ENCODE measurements at regions not wholly inside any gene's neighbourhood (a gene's known extent, or its start where the extent isn't known, plus 50 kb on each side); places are given as distances from the start of the nearest gene placed in this dataset.

- no peak overlapping the region for H2AFZ ChIP-seq (ENCODE audit: low read length)
- no peak overlapping the region for H3K27ac ChIP-seq (ENCODE audit: extremely low read length, insufficient read depth, low read length)
- no peaks in the 10 kb centered on the region for H3K36me3 ChIP-seq (replicated peaks in 1 of 2; ENCODE audit: control insufficient read depth in 1 of 2, insufficient read depth in 2 of 2, low read length in 2 of 2)
- no peaks in the 10 kb centered on the region for H3K4me1 ChIP-seq (ENCODE audit: insufficient read depth, low read length)
- 3% methylated on average over 1 of the region's 1 CpG for WGBS (ENCODE audit: low lambda C conversion rate)
- ChIA-PET POLR2A (no interaction called here), CTCF (ENCODE audit: low intra/inter-chr PET ratio, low total read pairs) (no interaction called here)
- no peak overlapping the region for H3K4me2 ChIP-seq (ENCODE audit: low read depth, low read length)
- H3K27me3 ChIP-seq (ENCODE audit: control insufficient read depth in 1 of 2, insufficient read depth in 2 of 2, low read length in 2 of 2) = no peaks in the 10 kb centered on the region
- TF ChIP-seq HOXA9 (CRISPR knock-in tag; IDR thresholded peaks at IDR 0.05; ENCODE audit: borderline replicate concordance) (no peak), FOXA3 (CRISPR knock-in tag; IDR thresholded peaks at IDR 0.05) (no peak), HNRNPK (IDR thresholded peaks at IDR 0.05; ENCODE audit: low read depth, low read length, poor library complexity, severe bottlenecking) (no peak), ZNF343 (CRISPR knock-in tag; IDR thresholded peaks at IDR 0.05) (no peak), SNAPC4 (CRISPR knock-in tag; IDR thresholded peaks at IDR 0.05) (no peak), MAFG (CRISPR knock-in tag; IDR thresholded peaks at IDR 0.05) (no peak), ZFP36L1 (CRISPR knock-in tag; IDR thresholded peaks at IDR 0.05) (no peak), SMARCC2 (IDR thresholded peaks at IDR 0.05) (no peak), PCBP2 (optimal IDR thresholded peaks at IDR 0.05; ENCODE audit: low read depth, low read length, poor library complexity, severe bottlenecking) (no peak), ZSCAN9 (CRISPR knock-in tag; IDR thresholded peaks at IDR 0.05; ENCODE audit: borderline replicate concordance) (no peak), ZIK1 (CRISPR knock-in tag; IDR thresholded peaks at IDR 0.05; ENCODE audit: borderline replicate concordance, low read depth) (no peak), NR1H2 (CRISPR knock-in tag; IDR thresholded peaks at IDR 0.05; ENCODE audit: borderline replicate concordance, low read depth) (no peak)
- H4K20me1 ChIP-seq (ENCODE audit: insufficient read depth, low read length) = no peaks in the 10 kb centered on the region
- no peak for ATAC-seq
- in situ Hi-C loops (cut with HindIII; ENCODE audit: extremely low pct_ligation_motif_present, low pct_unique_long_range_greater_than_20kb) (no loop called here), intact Hi-C loops (cut with micrococcal nuclease; ENCODE audit: unreplicated experiment) (no loop called here)
- no peak overlapping the region for H3K4me3 ChIP-seq (replicated peaks in 1 of 3; ENCODE audit: insufficient read depth in 1 of 3, low read depth in 2 of 3, low read length in 3 of 3)
- H3K9me3 ChIP-seq (ENCODE audit: low read length) = 0 out of 2 replicates have a peak, but pooled peaks cover 4% of the 10 kb centered on the region
- no TSS peak for BruUV-seq (replicated peaks)
- H3K9ac ChIP-seq (ENCODE audit: insufficient read depth, low read depth, low read length) = no peak overlapping the region
- H3K79me2 ChIP-seq (ENCODE audit: insufficient read depth, low read length) = no peaks in the 10 kb centered on the region
- DNase-seq (ENCODE audit: low spot score) = no peak
- FAIRE-seq = no peak
Measured at GRCh38 chr2:23114299-23114698, 270.7 kb upstream of the KLHL29 start.

Data from HepG2 (cell line).